Endometrial microvascular endothelial cells (primary cell): ENCODE measurements at regions not wholly inside any gene's neighbourhood (a gene's known extent, or its start where the extent isn't known, plus 50 kb on each side); places are given as distances from the start of the nearest gene placed in this dataset.

Experiments
- in situ Hi-C: cut with HindIII; loops from 2 replicates; pipeline ENCODE4 v1.10.0; 2017; ENCODE audit warnings: low sequenced_read_pairs, low pct_unique_long_range_greater_than_20kb; ENCODE audit errors: inconsistent ontology term

GRCh38 chr21:41602531-41602930, 94.6 kb upstream of the TMPRSS2 start:
- in situ Hi-C loops: loop anchor here (25.0 kb wide), 1 partner anchor 160 kb away; the partner anchor contains the start of gene RIPK4

- in situ Hi-C loops: loop anchor here (25.0 kb wide), 1 partner anchor 161 kb away; the partner anchor contains the start of gene RIPK4
These were observed 93.8 kb upstream of the TMPRSS2 start for GRCh38 chr21:41601573-41602368.

- in situ Hi-C loops: loop anchor here (25.0 kb wide), 1 partner anchor 161 kb away; the partner anchor contains the start of gene RIPK4
These were observed 93.1 kb upstream of the TMPRSS2 start for GRCh38 chr21:41600961-41601572.

GRCh38 chr21:41600556-41600955, 92.6 kb upstream of the TMPRSS2 start:
- in situ Hi-C loops: loop anchor here (25.0 kb wide), 1 partner anchor 162 kb away; the partner anchor contains the start of gene RIPK4

- in situ Hi-C loops: loop anchor here (25.0 kb wide), 1 partner anchor 162 kb away; the partner anchor contains the start of gene RIPK4
These were observed 92.2 kb upstream of the TMPRSS2 start for GRCh38 chr21:41600116-41600515.

- in situ Hi-C loops: no loop called here
These were observed 90.8 kb upstream of the TMPRSS2 start for GRCh38 chr21:41598561-41599431.

GRCh38 chr21:41597811-41598231, 89.9 kb upstream of the TMPRSS2 start:
- in situ Hi-C loops: no loop called here

- in situ Hi-C loops: no loop called here
These were observed 89.3 kb upstream of the TMPRSS2 start for GRCh38 chr21:41597227-41597626.

GRCh38 chr21:41596241-41596925, 88.4 kb upstream of the TMPRSS2 start:
- in situ Hi-C loops: no loop called here

GRCh38 chr21:41594268-41594667, 86.3 kb upstream of the TMPRSS2 start:
- in situ Hi-C loops: no loop called here

- in situ Hi-C loops: no loop called here
These were observed 85.8 kb upstream of the TMPRSS2 start for GRCh38 chr21:41593760-41594138.

- in situ Hi-C loops: no loop called here
These were observed 85.2 kb upstream of the TMPRSS2 start for GRCh38 chr21:41593051-41593759.

- in situ Hi-C loops: no loop called here
These were observed 81.7 kb upstream of the TMPRSS2 start for GRCh38 chr21:41589620-41590175.

GRCh38 chr21:41589131-41589530, 81.2 kb upstream of the TMPRSS2 start:
- in situ Hi-C loops: no loop called here

GRCh38 chr21:41585199-41585994, 77.4 kb upstream of the TMPRSS2 start:
- in situ Hi-C loops: no loop called here

GRCh38 chr21:41584603-41585176, 76.7 kb upstream of the TMPRSS2 start:
- in situ Hi-C loops: no loop called here
